HG02884 (cell line): ENCODE measurements at regions not wholly inside any gene's neighbourhood (a gene's known extent, or its start where the extent isn't known, plus 50 kb on each side); places are given as distances from the start of the nearest gene placed in this dataset.

Source experiments
- ATAC-seq: cut with Tn5 transposase; IDR thresholded peaks from one replicate; pipeline ENCODE4 v1.9.1; 2021; ENCODE audit warnings: mild to moderate bottlenecking, moderate library complexity; ENCODE audit not compliant: unreplicated experiment

GRCh38 chr18:2396162-2396505 lies 175.2 kb downstream of the METTL4 start:
- ATAC-seq = no peak

GRCh38 chr18:2400701-2401196 lies 170.6 kb downstream of the METTL4 start:
- no peak for ATAC-seq

GRCh38 chr18:2402084-2402483 lies 169.2 kb downstream of the METTL4 start:
- ATAC-seq = no peak

- no peak for ATAC-seq
These were observed 164.8 kb downstream of the METTL4 start for GRCh38 chr18:2406544-2406943.

GRCh38 chr18:2407961-2408360 lies 163.3 kb downstream of the METTL4 start:
- no peak for ATAC-seq

GRCh38 chr18:2409906-2410305 lies 161.4 kb downstream of the METTL4 start:
- no peak for ATAC-seq

- ATAC-seq = no peak
These were observed 160.6 kb downstream of the METTL4 start for GRCh38 chr18:2410688-2411087.

- no peak for ATAC-seq
These were observed 159.8 kb downstream of the METTL4 start for GRCh38 chr18:2411381-2411960.

GRCh38 chr18:2412281-2412680 lies 159.0 kb downstream of the METTL4 start:
- no peak for ATAC-seq

- no peak for ATAC-seq
These were observed 158.1 kb downstream of the METTL4 start for GRCh38 chr18:2412996-2413751.

- no peak for ATAC-seq
These were observed 157.1 kb downstream of the METTL4 start for GRCh38 chr18:2414235-2414634.

GRCh38 chr18:2415656-2416055 lies 155.6 kb downstream of the METTL4 start:
- no peak for ATAC-seq

GRCh38 chr18:2417861-2418610 lies 153.3 kb downstream of the METTL4 start:
- no peak for ATAC-seq

GRCh38 chr18:2420367-2420766 lies 150.9 kb downstream of the METTL4 start:
- no peak for ATAC-seq

- no peak for ATAC-seq
These were observed 147.5 kb downstream of the METTL4 start for GRCh38 chr18:2423761-2424160.

- no peak for ATAC-seq
These were observed 146.9 kb downstream of the METTL4 start for GRCh38 chr18:2424420-2424819.

GRCh38 chr18:2425426-2426317 lies 145.6 kb downstream of the METTL4 start:
- no peak for ATAC-seq

GRCh38 chr18:2430191-2430590 lies 141.1 kb downstream of the METTL4 start:
- no peak for ATAC-seq

GRCh38 chr18:2431806-2432205 lies 139.5 kb downstream of the METTL4 start:
- no peak for ATAC-seq

GRCh38 chr18:2433366-2433765 lies 137.9 kb downstream of the METTL4 start:
- no peak for ATAC-seq

- no peak for ATAC-seq
These were observed 129.8 kb downstream of the METTL4 start for GRCh38 chr18:2441544-2441943.
